Thyroid gland (tissue), 4 donors: ENCODE measurements at regions not wholly inside any gene's neighbourhood (a gene's known extent, or its start where the extent isn't known, plus 50 kb on each side); places are given as distances from the start of the nearest gene placed in this dataset.

Experiments
- DNase-seq, 2 donors: peaks; one replicate each; pipeline ENCODE4 v3.0.0-alpha.2; 2019
- H3K27ac ChIP-seq, 3 donors: fragments of 200-600 bp; sonication (generic); 1 replicate in 2 of 3; 2 replicates in 1 of 3; pipeline ENCODE4 v1.5.1; 2016 to 2019; ENCODE audit warnings: mild to moderate bottlenecking in 1 of 3, moderate library complexity in 1 of 3
- H3K27me3 ChIP-seq: fragments of 200-600 bp; sonication (generic); one replicate; pipeline ENCODE4 v1.5.1; 2019
- H3K36me3 ChIP-seq, 2 donors: fragments of 200-600 bp; sonication (generic); one replicate each; pipeline ENCODE4 v1.5.1; 2016 to 2019
- H3K4me1 ChIP-seq, 2 donors: fragments of 200-600 bp; sonication (generic); one replicate each; pipeline ENCODE4 v1.5.1; 2017 to 2019
- H3K4me3 ChIP-seq, 3 donors: fragments of 200-600 bp; sonication (generic); replicated peaks in 1 of 3; 1 replicate in 2 of 3; 2 replicates in 1 of 3; pipeline ENCODE4 v1.5.1; 2016; ENCODE audit warnings: mild to moderate bottlenecking in 1 of 3
- H3K9me3 ChIP-seq: fragments of 200-600 bp; sonication (generic); one replicate; pipeline ENCODE4 v1.5.1; 2017
- POLR2A ChIP-seq, 2 donors: fragments of 450-650 bp; IDR thresholded peaks; one replicate each; pipeline ENCODE4 v1.6.1; 2017; ENCODE audit warnings: antibody characterized with exemption in 2 of 2, mild to moderate bottlenecking in 2 of 2, moderate library complexity in 1 of 2
- WGBS, 2 donors: methylation state at CpG; one replicate each; pipeline ENCODE4 v1.1.5; 2017; 5-methylcytosine and 5-hydroxymethylcytosine counted together
- intact Hi-C: fragments of 100-400 bp; cut with DNase I; formaldehyde crosslinking; loops from one replicate; pipeline ENCODE4 v1.15.1; 2023
- TF ChIP-seq, protein P1 (sequence below), 6 experiments: fragments of 200-600 bp in 3 of 6; fragments of 450-650 bp in 3 of 6; sonication (generic) in 3 of 6; IDR thresholded peaks; one replicate each; pipeline ENCODE4 v1.5.1; 2016 to 2019; ENCODE audit warnings: antibody characterized with exemption in 6 of 6, mild to moderate bottlenecking in 2 of 6, inconsistent platforms in 1 of 6, moderate library complexity in 1 of 6

DNA sequence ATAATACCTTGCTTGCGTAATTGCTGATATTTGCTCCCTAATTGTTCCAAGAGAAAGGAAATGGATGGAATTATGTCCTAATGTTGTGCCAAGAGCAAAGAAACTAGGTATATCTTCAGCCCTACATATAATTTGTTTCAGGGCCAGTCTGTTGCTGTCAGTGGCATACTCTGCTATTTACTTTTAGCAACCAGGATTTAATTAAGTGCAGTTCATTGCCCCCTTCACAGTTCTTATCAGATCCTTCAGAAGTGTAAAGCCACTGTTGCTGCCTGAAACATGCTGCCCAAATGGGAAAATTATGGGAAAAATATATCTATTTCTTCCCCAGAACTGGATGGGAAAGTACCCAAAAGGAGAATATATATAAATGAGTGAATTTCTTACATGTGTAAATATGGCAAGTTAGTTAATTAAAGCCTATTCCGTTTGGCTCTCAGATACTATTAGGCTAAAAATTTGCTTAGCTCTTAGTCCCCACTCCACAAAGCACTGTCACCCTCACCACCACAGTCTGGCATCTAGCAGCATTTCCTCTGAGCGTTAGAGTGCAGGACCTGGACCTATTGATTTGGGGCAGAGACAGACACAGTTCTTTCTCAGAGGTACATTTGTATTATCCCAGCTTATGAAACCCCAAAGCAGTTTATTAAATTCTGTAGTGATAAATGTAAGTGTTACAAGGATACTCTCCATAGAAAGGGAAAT lies 72.8 kb upstream of the DTNA start:
- Histone ChIP-seq H3K36me3 (no peaks in the 10 kb centered on the region), H3K4me1 (no peaks in the 10 kb centered on the region), H3K27me3 (no peaks in the 10 kb centered on the region), H3K27ac (no peak overlapping the region), H3K4me3 (no peak overlapping the region), H3K9me3 (no peaks in the 10 kb centered on the region)
- intact Hi-C loops: no loop called here
- DNase-seq: no peak
- TF ChIP-seq, protein P1, sequence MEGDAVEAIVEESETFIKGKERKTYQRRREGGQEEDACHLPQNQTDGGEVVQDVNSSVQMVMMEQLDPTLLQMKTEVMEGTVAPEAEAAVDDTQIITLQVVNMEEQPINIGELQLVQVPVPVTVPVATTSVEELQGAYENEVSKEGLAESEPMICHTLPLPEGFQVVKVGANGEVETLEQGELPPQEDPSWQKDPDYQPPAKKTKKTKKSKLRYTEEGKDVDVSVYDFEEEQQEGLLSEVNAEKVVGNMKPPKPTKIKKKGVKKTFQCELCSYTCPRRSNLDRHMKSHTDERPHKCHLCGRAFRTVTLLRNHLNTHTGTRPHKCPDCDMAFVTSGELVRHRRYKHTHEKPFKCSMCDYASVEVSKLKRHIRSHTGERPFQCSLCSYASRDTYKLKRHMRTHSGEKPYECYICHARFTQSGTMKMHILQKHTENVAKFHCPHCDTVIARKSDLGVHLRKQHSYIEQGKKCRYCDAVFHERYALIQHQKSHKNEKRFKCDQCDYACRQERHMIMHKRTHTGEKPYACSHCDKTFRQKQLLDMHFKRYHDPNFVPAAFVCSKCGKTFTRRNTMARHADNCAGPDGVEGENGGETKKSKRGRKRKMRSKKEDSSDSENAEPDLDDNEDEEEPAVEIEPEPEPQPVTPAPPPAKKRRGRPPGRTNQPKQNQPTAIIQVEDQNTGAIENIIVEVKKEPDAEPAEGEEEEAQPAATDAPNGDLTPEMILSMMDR (IDR thresholded peaks at IDR 0.05): no peak
- no peak for TF ChIP-seq POLR2A (IDR thresholded peaks at IDR 0.05)
- WGBS, 2 donors: 76% methylated on average over 3 of the region's 3 CpGs

DNA sequence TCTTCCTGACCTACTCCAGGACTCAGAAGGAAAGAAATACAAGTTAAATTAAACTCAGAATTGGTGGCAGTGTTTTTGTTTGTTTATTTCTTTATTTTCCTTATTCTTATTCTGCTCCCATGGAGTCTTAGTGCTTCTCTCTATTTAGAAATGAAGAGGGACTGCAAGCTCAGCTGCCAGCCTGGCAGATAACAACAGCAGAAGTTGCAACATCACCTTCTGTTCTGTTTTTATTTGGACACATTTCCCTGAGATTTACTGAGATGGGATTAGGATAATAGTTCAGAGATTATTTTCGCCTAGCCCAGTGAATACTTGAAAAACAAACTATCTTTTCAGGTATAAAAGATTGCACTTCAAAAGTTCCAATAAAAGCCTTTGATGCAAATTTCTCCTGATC lies 70.4 kb upstream of the DTNA start:
- intact Hi-C loops: no loop called here

DNA sequence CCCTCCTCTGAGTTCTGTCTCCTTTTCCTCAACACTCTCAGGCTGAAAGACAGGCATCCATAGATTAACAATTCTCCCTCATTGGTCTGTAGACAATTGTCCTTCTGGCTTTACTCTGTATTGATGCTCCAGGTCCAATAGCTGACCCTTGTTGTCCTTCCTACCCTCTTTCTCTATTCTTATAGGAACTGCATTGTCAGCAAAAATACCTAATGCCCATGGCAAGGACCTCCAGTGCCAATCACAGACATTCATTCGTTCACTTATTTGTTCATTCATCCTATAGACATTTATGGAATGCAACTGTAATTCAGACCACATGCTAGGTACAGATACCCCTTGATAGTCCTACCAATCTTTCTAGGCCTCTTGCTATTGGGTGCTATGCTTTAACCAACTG lies 69.8 kb upstream of the DTNA start:
- Histone ChIP-seq H3K36me3 (no peaks in the 10 kb centered on the region), H3K27ac (no peak overlapping the region), H3K4me1 (no peaks in the 10 kb centered on the region), H3K9me3 (no peaks in the 10 kb centered on the region), H3K4me3 (no peak overlapping the region), H3K27me3 (no peaks in the 10 kb centered on the region)
- intact Hi-C loops: no loop called here
- 70 to 87% methylated on average over 1 of the region's 1 CpG for WGBS, 2 donors
- DNase-seq: no peak
- TF ChIP-seq, protein P1 (IDR thresholded peaks at IDR 0.05): no peak
- no peak for TF ChIP-seq POLR2A (IDR thresholded peaks at IDR 0.05)

More for the DNA sequence above, 70.4 kb upstream of the DTNA start:
- no peak for DNase-seq
- TF ChIP-seq, protein P1 (IDR thresholded peaks at IDR 0.05): no peak
- TF ChIP-seq POLR2A (IDR thresholded peaks at IDR 0.05): no peak
- no peak overlapping the region for H3K4me3 ChIP-seq
- H3K36me3 ChIP-seq: no peaks in the 10 kb centered on the region
- no peak overlapping the region for H3K27ac ChIP-seq
- H3K9me3 ChIP-seq: no peaks in the 10 kb centered on the region
- 83 to 91% methylated on average over 1 of the region's 1 CpG for WGBS, 2 donors
- no peaks in the 10 kb centered on the region for H3K4me1 ChIP-seq
- no peaks in the 10 kb centered on the region for H3K27me3 ChIP-seq

DNA sequence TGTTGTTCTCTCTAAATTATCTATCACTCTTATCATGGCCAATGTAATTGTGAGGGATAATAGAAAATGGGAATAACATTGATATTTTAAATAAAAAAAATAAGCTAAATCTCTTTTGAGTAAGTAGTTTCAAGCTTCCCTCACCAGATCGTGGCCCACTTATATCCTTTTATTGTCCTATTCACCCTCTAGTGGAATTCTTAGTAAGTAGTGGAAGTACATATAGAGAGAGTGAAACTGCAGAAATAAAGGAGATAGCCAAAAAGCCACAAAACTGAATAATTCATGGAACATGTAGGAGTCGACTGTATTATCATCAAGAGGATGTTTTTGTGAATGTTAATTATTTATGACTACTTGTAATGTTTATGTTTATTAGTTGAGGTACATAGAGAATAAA lies 66.1 kb upstream of the DTNA start:
- Histone ChIP-seq H3K27ac (no peak overlapping the region), H3K4me1 (peaks cover 16 to 19% of the 10 kb centered on the region in 2 donors), H3K4me3 (no peak overlapping the region), H3K9me3 (no peaks in the 10 kb centered on the region), H3K36me3 (no peaks in the 10 kb centered on the region), H3K27me3 (no peaks in the 10 kb centered on the region)
- 62 to 70% methylated on average over 2 of the region's 2 CpGs for WGBS, 2 donors
- DNase-seq: no peak
- intact Hi-C loops: no loop called here
- TF ChIP-seq POLR2A (IDR thresholded peaks at IDR 0.05): no peak
- TF ChIP-seq, protein P1 (IDR thresholded peaks at IDR 0.05): no peak

DNA sequence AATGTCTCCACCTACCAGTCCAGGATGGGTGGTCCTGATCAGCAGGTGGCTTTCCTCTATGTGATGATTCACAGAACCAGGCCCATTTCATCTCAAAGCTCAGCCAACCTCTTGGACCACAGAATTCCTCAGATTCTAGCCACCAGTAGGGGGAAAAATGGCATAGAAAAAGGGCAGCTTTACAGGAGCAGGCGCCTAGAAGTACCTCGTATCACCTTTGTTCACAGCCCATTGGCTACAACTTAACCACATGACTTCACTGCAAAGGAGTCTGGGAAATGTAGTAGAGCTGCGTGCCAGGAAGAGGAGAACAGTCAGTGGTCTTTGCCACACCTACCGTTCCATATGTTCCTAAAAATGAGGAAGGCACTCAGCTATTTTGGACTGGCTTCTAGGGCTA lies 62.8 kb upstream of the DTNA start:
- intact Hi-C loops: no loop called here
- Histone ChIP-seq H3K27ac (no peak overlapping the region), H3K36me3 (no peaks in the 10 kb centered on the region), H3K9me3 (no peaks in the 10 kb centered on the region), H3K4me1 (peaks cover 34 to 46% of the 10 kb centered on the region in 2 donors), H3K4me3 (no peak overlapping the region), H3K27me3 (no peaks in the 10 kb centered on the region)
- no peak for TF ChIP-seq POLR2A (IDR thresholded peaks at IDR 0.05)
- TF ChIP-seq, protein P1 (IDR thresholded peaks at IDR 0.05): no peak
- no peak for DNase-seq
- WGBS, 2 donors: 86 to 88% methylated on average over 4 of the region's 4 CpGs
